Stimulated activated naive CD8-positive, alpha-beta T cell treated with anti-CD3 and anti-CD28 coated beads, Interleukin-15, Interleukin-2, amounts not matched to agents 100 U/mL and 50 U/mL, for 24 hours (primary cell): ENCODE measurements at regions not wholly inside any gene's neighbourhood (a gene's known extent, or its start where the extent isn't known, plus 50 kb on each side); places are given as distances from the start of the nearest gene placed in this dataset.
"Not testable (repeated sequence)": the region's sequence is repeated elsewhere in the genome, so short reads cannot be mapped to it uniquely, and the experiment has no call there.

ENCODE experiments used
- ATAC-seq: fragments of 150-1000 bp; cut with Tn5 transposase; one replicate; pipeline ENCODE4 v1.10.0; 2021
- DNase-seq: peaks from one replicate; pipeline ENCODE4 v3.0.0; 2021

GRCh38 chr9:39566782-39567181 is 211.3 kb downstream of the SPATA31A1 start:
- not testable (repeated sequence) for ATAC-seq, DNase-seq

- ATAC-seq, DNase-seq: not testable (repeated sequence)
Measured at GRCh38 chr9:39567396-39567795, 211.9 kb downstream of the SPATA31A1 start.

- ATAC-seq, result not testable (repeated sequence)
Measured at GRCh38 chr9:39568900-39569299, 213.4 kb downstream of the SPATA31A1 start.

GRCh38 chr9:39573024-39574022 is 217.9 kb downstream of the SPATA31A1 start:
- not testable (repeated sequence) for DNase-seq, ATAC-seq

More at GRCh38 chr9:39568900-39569299, 213.4 kb downstream of the SPATA31A1 start:
- not testable (repeated sequence) for DNase-seq

GRCh38 chr9:39579000-39579399 is 223.5 kb downstream of the SPATA31A1 start:
- not testable (repeated sequence) for ATAC-seq, DNase-seq

- DNase-seq, ATAC-seq: not testable (repeated sequence)
Measured at GRCh38 chr9:39581296-39581695, 225.8 kb downstream of the SPATA31A1 start.

GRCh38 chr9:39582677-39583412 is 227.4 kb downstream of the SPATA31A1 start:
- not testable (repeated sequence) for ATAC-seq, DNase-seq

- not testable (repeated sequence) for ATAC-seq, DNase-seq
Measured at GRCh38 chr9:39583413-39583747, 227.9 kb downstream of the SPATA31A1 start.

- ATAC-seq, DNase-seq: not testable (repeated sequence)
Measured at GRCh38 chr9:39585233-39585632, 229.8 kb downstream of the SPATA31A1 start.

- ATAC-seq (no peak), DNase-seq (no peak)
Measured at GRCh38 chr9:39587844-39588499, 232.5 kb downstream of the SPATA31A1 start.

- no peak for ATAC-seq
- DNase-seq, result no peak
Measured at GRCh38 chr9:39588500-39589137, 233.2 kb downstream of the SPATA31A1 start.

- ATAC-seq, DNase-seq: not testable (repeated sequence)
Measured at GRCh38 chr9:39604089-39604488, 248.6 kb downstream of the SPATA31A1 start.

- not testable (repeated sequence) for ATAC-seq, DNase-seq
Measured at GRCh38 chr9:39611449-39612231, 256.2 kb downstream of the SPATA31A1 start.

GRCh38 chr9:39616480-39616879 is 261.0 kb downstream of the SPATA31A1 start:
- DNase-seq, ATAC-seq: not testable (repeated sequence)

- not testable (repeated sequence) for ATAC-seq, DNase-seq
Measured at GRCh38 chr9:39624048-39624447, 268.6 kb downstream of the SPATA31A1 start.

GRCh38 chr9:39632071-39632470 is 276.6 kb downstream of the SPATA31A1 start:
- not testable (repeated sequence) for ATAC-seq, DNase-seq

GRCh38 chr9:39649029-39649428 is 293.6 kb downstream of the SPATA31A1 start:
- ATAC-seq, DNase-seq: not testable (repeated sequence)

GRCh38 chr9:39656960-39657603 is 301.6 kb downstream of the SPATA31A1 start:
- DNase-seq, ATAC-seq: not testable (repeated sequence)

GRCh38 chr9:39663020-39663419 is 307.6 kb downstream of the SPATA31A1 start:
- not testable (repeated sequence) for DNase-seq, ATAC-seq

GRCh38 chr9:39663713-39664112 is 308.2 kb downstream of the SPATA31A1 start:
- ATAC-seq, DNase-seq: not testable (repeated sequence)
